ENCODE measurements at regions not wholly inside any gene's neighbourhood (a gene's known extent, or its start where the extent isn't known, plus 50 kb on each side); places are given as distances from the start of the nearest gene placed in this dataset.
"Not testable (repeated sequence)": the region's sequence is repeated elsewhere in the genome, so short reads cannot be mapped to it uniquely, and the experiment has no call there.

- peak; percentile 37 for DNase-seq
Measured at GRCh38 chr15:19973718-19974117, 567.9 kb downstream of the GOLGA6L6 start.

- DNase-seq = peak; percentile 3
Measured at GRCh38 chr15:19972582-19972981, 569.0 kb downstream of the GOLGA6L6 start.

GRCh38 chr15:19965574-19965973 is 576.0 kb downstream of the GOLGA6L6 start:
- not testable (repeated sequence) for DNase-seq

- DNase-seq = not testable (repeated sequence)
Measured at GRCh38 chr15:19964480-19964879, 577.1 kb downstream of the GOLGA6L6 start.

- no peak for DNase-seq
Measured at GRCh38 chr15:19956124-19956796, 585.3 kb downstream of the GOLGA6L6 start.

GRCh38 chr15:19944261-19944888 is 597.2 kb downstream of the GOLGA6L6 start:
- DNase-seq = no peak

- DNase-seq = no peak
Measured at GRCh38 chr15:19943515-19943914, 598.1 kb downstream of the GOLGA6L6 start.

- not testable (repeated sequence) for DNase-seq
Measured at GRCh38 chr15:19903281-19903680, 638.3 kb downstream of the GOLGA6L6 start.

GRCh38 chr15:19902388-19902787 is 639.2 kb downstream of the GOLGA6L6 start:
- not testable (repeated sequence) for DNase-seq

- DNase-seq = not testable (repeated sequence)
Measured at GRCh38 chr15:19901414-19901813, 640.2 kb downstream of the GOLGA6L6 start.

- no peak for DNase-seq
Measured at GRCh38 chr15:19899021-19899824, 642.4 kb downstream of the GOLGA6L6 start.

- DNase-seq = not testable (repeated sequence)
Measured at GRCh38 chr15:19888811-19889210, 652.8 kb downstream of the GOLGA6L6 start.

- not testable (repeated sequence) for DNase-seq
Measured at GRCh38 chr15:19844061-19844460, 697.5 kb downstream of the GOLGA6L6 start.

Data from activated CD4-positive, alpha-beta T cell treated with anti-CD3 and anti-CD28 coated beads for 48 hours (primary cell).